GM18951 (cell line): ENCODE measurements at regions not wholly inside any gene's neighbourhood (a gene's known extent, or its start where the extent isn't known, plus 50 kb on each side); places are given as distances from the start of the nearest gene placed in this dataset.

Experiments used
- POLR2A ChIP-seq: IDR thresholded peaks from 4 replicates; pipeline ENCODE4 v1.6.1; 2011; ENCODE audit warnings: mild to moderate bottlenecking; ENCODE audit not compliant: insufficient read length, insufficient read depth; ENCODE audit errors: extremely low read depth
- in situ Hi-C: fragments of 300-500 bp; cut with MboI; formaldehyde crosslinking; loops from one replicate; pipeline ENCODE4 v1.12.0; 2022; ENCODE audit warnings: low sequenced_read_pairs, mixed read lengths, inconsistent platforms; ENCODE audit not compliant: unreplicated experiment

DNA sequence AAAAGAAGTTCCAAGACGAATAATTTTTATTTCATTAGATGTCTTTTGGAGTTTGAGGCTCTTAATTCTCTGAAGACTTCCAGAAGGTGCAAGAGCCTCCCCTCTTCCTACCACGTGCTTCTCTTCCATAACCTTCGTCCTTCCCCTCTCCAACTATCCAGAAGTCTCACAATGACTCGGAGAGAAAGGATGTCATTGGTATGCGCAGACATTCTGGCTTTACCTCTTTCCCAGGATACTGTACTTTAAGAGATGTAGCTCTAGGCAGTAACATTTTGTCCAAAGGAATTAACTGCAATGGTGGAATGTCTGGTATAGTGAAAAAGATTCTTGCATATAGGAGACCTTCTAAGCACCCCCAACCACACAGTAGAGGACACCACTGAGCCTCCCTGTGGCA lies 249.0 kb upstream of the OSR1 start:
- no peak for TF ChIP-seq POLR2A

GRCh38 chr2:19600982-19601381 lies 242.6 kb upstream of the OSR1 start:
- in situ Hi-C loops = no loop called here

More for the DNA sequence above, 249.0 kb upstream of the OSR1 start:
- in situ Hi-C loops = no loop called here

DNA sequence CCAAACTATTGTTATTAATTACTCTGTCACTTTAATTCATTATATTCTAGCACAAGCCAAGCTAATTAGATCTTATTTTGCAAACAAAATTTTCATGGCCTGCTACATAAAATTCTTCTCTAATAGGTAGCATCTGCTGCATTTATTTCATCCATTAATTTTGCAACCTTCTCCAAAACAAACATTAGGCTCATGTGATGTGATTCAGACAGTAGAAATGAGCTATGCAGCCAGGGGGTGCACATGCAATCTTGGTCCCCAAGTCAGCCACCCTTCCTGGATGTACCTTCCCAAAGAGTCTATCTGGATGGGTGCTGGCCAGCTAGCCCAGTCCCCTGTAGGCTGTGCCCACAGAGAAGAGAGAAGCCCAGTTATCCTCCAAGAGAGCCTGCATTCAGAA lies 242.1 kb upstream of the OSR1 start:
- in situ Hi-C loops = no loop called here
- TF ChIP-seq POLR2A = no peak

More at GRCh38 chr2:19600982-19601381, 242.6 kb upstream of the OSR1 start:
- no peak for TF ChIP-seq POLR2A

DNA sequence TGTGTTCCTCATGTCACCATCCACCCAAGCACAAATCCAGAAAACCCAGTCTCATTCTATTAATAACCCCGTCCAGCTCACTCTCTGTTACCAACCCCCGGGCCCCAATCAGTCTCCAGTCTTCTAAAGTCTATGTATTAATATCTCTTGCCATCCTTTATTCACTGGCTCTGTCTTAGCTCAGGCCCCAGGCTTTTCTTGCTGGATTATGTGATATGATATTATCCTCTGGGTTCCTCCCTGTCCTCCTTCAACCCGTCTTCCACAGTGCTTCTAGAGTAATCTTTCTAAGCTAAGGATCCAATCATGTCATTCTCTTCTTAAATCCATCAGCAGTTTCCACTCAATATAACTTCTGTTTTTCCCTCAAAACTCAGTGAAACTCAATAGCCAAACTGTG lies 240.5 kb upstream of the OSR1 start:
- no peak for TF ChIP-seq POLR2A
- in situ Hi-C loops = no loop called here

DNA sequence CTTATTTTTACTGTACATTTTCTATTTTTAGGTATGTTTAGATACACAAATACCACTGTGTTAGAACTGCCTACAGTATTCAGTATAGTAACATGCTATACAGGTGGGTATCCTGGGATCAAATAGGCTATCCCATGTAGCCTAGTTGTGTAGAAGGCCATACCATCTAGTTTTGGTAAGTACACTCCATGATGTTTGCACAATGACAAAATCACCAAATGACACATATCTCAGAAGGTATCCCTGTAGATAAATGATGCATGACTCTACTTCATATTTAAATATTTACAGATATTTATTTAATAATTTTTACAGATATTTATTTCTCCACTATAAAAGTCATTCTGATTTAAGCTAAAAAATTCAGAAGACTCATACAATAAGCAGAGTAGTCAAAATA lies 233.8 kb upstream of the OSR1 start:
- in situ Hi-C loops = no loop called here
- no peak for TF ChIP-seq POLR2A

- TF ChIP-seq POLR2A = no peak
- in situ Hi-C loops = no loop called here
Observed at GRCh38 chr2:19589791-19590190, 231.4 kb upstream of the OSR1 start.

DNA sequence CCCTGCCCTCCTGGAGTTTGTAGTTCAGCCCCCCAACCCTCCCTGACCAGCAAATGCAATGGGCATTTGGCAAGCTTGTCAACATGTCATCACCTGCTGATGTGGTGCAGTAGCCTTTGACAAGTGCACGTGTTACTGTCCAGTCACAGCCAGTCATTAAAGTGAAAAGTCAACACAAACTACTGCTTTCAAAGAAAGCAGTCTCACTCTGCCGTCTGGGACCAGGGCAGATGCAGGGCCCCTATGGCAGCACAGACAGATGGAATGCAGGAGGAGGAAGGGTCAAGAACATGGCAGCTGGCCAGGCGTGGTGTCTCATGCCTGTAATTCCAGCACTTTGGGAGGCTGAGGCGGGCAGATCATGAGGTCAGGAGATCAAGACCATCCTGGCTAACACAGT lies 222.4 kb upstream of the OSR1 start:
- TF ChIP-seq POLR2A = no peak
- in situ Hi-C loops = no loop called here

GRCh38 chr2:19580264-19580663 lies 221.8 kb upstream of the OSR1 start:
- TF ChIP-seq POLR2A = no peak
- in situ Hi-C loops = no loop called here

GRCh38 chr2:19579461-19579860 lies 221.0 kb upstream of the OSR1 start:
- TF ChIP-seq POLR2A = no peak
- in situ Hi-C loops = no loop called here

- TF ChIP-seq POLR2A = no peak
- in situ Hi-C loops = no loop called here
Observed at GRCh38 chr2:19577723-19578122, 219.3 kb upstream of the OSR1 start.

- in situ Hi-C loops = no loop called here
- no peak for TF ChIP-seq POLR2A
Observed at GRCh38 chr2:19576411-19576810, 218.0 kb upstream of the OSR1 start.

DNA sequence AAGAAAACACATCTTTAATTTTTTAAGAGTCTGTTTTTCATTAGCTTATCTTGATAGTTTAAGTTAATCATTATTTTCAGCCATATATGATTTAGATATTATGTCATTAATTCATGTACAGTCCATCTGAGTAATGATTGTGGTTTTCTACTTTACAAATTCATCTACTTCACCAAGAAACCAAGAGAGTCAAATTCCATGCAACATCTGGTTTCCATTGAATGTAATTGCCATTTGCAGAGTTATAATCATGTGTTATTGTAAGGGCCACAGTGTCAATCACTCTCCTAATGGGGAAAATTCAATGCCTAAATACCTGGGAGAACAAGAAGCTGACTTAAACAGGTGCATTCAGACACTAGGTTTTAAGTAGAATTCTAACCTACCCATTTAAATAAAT lies 217.2 kb upstream of the OSR1 start:
- in situ Hi-C loops = no loop called here
- TF ChIP-seq POLR2A = no peak

DNA sequence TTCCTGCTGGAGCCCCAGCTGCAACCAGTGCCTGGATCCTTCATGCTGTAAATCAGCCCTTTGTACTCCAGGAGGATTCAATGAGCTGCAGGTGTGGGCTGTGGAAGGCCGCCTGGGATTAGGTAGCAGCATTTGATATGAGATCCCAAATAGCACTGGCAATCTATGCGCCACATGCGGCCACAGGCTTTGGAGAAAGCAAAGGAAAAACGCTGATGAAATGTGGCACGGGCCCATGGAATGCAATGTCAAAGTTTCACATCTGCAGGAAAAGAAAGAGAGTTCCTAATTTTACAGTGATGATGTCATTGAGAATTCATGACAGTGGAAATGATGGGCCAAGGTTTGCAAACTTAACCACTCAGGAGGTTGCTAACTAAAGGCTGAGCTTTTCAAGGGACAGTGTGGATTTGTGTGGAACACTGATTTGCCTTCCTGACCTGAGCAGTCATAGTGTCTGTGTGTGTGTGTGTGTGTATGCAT lies 216.4 kb upstream of the OSR1 start:
- TF ChIP-seq POLR2A = no peak
- in situ Hi-C loops = no loop called here

- no peak for TF ChIP-seq POLR2A
- in situ Hi-C loops = no loop called here
Observed at GRCh38 chr2:19573784-19574183, 215.4 kb upstream of the OSR1 start.

DNA sequence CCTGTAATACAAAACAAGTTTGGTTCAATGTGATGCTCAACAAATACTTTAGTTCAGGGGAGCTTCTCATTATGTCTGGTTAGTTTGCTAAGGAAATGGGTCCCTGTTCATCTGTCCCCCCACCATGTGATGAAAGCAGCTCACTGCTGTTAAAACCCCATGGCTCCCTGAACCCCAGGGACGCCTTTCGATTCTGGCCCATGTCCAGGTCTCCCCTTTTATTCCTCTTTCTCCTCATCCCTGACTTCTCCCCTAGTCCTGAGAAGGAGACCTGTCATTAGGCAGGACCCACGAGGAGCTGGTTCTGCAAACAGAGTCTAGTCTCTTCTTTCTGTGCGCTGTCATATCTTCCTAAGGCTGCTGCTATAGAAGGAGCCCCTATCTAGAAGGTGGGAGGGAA lies 213.3 kb upstream of the OSR1 start:
- in situ Hi-C loops = no loop called here
- no peak for TF ChIP-seq POLR2A
